Activated CD8-positive, alpha-beta memory T cell treated with anti-CD3 and anti-CD28 coated beads, Interleukin-2, amount 50 U/mL, for 1 hour (primary cell): ENCODE measurements at regions not wholly inside any gene's neighbourhood (a gene's known extent, or its start where the extent isn't known, plus 50 kb on each side); places are given as distances from the start of the nearest gene placed in this dataset.

Source experiments
- DNase-seq: peaks from one replicate; pipeline ENCODE4 v3.0.0-alpha.2; 2020; ENCODE audit errors: extremely low read depth

DNA sequence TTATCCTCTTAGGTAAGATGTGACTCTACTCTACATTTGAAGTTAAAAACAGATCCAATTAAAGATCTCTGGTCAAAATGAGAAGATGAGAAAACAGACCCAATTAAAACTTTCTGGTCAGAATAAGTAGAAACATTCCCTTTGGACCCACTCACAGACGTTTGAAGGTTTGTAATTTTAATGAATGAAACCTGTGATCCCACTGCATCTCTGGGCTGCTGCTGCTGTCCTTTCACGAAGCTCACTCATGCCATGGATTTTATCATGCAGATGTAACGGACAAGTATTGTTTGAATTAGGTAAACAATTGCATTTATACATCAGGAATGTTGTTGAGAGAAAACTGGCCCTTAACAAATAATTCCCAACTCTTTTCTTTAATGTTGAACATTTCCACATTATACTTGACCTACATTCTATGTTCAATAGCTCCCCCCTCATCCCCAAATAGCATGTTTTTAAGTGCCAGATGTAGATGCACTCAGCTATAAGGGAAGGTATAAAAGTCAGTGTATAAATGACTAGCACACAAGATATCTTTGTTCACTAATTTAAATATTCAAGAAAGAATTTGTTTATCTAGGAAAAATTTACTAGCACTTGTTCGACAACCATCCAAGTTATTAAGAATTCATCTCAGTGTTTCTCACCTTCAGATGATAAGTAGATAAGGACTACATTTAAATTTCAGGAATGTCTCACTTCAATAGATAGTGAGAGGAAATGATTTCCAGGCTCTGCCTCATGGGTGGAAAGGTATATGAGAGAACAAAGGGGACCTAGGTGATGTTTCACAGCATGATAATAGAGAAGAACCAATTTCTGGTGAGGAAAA is 202.3 kb upstream of the LMNTD1 start:
- DNase-seq, result no peak

DNA sequence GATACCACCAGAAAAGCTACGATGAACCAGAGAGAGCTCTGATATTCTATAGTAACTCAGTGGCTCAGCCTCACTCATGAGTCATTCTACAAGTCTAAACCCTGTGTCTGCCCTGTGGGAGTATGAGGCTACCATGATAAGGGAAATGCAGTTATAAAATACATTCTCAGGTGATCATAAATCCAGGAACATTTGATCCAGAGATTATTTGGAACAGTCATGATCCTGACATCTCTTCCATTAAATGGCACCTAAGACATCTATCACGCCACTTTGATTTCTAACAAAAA is 202.6 kb upstream of the RASSF8 start:
- no peak for DNase-seq

DNA sequence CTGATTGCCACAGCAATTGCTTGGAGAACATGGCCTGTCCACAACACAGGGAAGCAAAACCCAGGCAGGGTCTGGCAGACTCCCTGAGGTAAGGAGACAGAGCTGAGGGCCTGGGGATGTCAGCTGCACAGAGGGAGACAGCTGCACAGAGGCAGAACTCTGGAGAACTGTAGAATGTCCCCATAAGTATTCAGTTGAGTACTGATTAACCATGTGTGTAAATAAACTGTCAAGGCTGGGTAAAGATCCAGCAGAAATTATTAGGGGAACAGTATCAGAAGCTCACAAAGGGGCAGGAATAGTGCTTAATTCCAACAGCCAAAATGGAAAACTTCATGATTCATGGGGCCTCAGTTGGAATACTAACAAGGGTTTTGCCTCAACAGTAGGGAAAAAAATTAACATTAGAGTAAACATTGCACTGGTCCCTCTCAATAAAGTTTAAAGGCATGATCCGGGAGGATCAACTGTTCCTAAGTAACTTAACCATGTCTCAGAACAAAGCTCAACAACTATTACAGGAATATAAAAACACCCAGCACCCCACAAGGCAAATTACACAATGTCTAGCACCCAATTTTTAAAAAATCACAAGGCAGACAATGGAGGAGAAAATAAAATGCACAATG is 201.3 kb upstream of the RASSF8 start:
- no peak for DNase-seq

DNA sequence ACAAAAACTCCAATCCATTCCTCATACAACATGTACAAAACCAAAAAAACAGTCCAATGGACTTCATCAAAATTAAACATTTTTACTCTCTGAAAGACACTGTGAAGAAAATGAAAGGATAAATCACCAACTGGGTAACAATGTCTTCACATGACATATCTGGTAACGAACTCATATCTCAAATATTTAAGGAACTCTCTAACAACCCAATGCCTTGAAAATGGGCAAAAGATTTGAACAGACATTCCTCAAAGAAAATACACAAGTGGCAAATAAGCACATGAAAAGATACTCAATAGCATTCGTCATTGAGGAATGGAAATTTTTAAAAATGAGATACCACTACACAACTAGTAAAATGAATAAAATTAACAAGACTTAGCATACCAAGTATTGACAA is 198.7 kb upstream of the RASSF8 start:
- no peak for DNase-seq

DNA sequence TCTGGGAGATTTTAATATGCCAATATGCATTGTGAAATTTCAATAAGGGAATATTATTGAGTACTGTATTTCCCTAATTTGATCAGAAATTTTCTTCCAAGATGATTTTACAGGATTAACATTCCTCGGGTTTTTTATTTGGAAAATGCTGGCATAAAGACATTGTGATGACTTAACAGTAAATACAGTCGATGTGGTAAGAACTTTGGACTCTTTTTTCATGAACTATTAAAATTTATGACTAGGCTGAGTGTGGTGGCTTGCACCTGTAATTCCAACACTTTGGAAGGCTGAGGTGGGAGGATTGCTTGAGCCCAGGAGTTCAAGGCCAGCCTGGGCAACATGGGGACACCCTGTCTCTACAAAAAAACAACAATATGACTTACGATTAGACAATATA is 197.1 kb upstream of the RASSF8 start:
- DNase-seq, result no peak

DNA sequence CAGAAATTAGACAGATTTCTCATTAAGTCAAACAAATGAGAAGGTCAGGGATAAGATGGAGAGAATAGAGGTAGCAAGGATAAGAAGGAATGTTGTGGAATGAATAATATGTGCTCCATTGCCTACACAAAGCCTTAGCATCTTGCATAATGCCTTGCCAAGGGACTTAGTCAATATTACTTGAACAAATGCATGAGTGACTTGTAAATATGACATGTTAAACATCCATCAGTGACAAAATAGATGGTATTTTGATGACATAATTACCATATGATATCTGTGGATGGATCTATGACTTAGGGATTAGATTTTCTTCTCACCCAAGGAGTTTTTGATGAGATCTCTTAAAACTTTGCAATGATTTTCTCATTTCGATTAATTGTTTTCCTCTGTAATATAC is 194.1 kb upstream of the RASSF8 start:
- no peak for DNase-seq

DNA sequence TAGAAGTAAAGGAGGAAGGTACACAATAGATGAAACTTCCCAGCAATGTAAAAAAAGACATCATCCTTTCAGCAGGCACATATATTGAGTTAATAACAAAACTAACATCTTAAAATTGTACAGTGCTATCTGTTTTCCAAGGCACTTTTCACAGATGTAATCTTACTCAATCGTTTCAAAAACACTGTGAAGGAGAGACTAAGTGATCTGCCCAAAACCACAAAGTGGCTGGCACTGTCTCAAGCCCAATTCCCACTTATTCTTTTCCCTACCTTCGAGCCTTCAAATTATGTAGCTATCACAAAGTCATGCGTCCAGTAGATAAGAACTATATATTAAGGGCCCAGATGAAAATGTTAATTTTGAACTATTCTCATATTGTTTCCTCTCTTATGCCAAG is 193.6 kb upstream of the RASSF8 start:
- no peak for DNase-seq

DNA sequence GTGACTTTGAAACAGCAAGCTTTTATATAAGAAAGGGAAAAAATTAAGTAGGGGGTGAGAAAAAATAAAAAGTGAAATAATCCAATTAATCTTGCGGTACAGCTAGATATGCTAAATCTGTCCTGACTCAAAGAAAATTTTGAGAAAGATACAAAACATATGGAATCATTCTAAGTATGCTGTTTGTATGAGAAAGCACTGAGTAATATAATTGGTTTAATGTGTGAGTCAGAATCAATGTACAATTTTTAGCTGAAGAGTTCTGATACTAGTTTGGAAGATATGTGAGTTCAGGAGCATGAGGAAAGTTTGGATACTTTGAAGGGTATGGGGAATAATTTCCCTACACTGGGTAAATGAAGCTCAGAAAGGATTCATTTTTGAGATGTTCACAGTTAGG is 190.9 kb upstream of the RASSF8 start:
- no peak for DNase-seq

DNA sequence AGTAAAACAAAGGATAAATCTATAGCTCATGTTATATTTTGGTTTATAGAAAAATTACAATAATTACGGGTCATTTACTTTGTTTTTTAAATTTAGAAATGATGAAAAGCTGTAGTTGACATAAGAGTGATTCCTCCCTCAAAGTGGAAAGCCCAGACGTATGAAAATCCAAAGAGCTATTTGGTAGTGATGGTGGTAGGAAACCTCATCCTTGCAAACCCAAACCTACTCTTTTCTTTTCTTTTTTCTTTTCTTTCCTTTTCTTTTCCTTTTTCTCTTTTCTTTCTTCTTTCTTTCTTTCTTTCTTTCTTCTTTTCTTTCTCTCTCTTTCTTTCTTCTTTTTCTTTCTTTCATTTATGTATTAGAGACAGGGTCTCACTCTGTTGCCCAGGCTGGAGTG is 190.3 kb upstream of the RASSF8 start:
- no peak for DNase-seq

DNA sequence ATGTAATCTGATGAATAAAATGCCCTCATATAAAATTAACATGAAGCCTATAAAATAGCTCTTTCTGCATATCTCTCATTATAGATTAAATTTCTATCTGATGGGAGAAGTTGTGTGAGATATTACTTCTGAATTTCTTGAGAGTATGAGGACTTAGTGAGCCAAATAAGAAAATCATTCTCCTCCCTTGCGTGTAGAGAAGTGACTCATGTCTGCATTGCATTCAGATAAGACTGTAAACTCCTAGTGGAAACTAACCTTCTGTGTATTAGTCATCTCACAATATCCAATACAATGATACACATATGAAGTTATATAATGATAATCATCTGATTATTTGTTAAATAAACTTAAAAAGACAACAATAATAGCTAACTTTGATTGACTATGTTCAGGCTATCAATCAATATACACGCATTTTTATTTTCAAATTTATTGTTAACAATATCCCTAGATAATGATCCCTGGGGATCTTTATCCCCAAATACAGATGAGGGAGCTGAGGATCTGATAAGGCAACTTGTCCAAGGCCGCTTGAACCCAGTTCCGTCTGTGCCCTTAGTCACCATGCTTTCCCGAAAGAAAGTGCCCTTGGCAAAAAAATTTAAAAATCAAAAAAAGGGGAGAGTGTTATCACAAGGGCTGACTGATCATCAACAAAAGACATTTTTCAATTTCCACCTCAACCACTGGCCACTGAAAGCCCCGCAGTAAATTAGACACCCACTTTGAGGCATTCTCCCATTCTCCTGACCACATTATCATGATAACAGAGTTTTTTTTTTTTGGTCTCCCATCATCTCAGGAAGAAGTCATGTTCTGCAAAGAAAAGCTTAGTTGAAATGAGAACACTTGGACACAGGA is 189.2 kb upstream of the RASSF8 start:
- DNase-seq, result no peak

DNA sequence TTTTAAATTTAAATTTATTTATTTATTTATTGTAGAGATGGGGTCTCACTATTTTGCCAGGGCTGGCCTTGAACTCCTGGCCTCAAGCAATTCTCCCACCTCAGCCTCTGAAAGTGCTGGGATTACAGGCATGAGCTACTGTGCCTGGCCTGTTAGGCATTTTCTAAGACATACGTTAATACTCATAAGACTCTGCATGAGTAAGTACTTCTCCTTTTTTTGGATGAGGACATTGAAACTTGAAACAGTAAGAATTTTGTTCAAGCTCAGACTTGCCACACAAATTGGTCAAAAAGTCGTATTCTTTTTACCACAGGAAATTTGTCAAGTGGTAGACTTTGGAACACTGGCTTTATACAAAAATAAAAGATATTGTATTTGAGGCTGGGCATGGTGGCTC is 187.4 kb upstream of the RASSF8 start:
- no peak for DNase-seq

DNA sequence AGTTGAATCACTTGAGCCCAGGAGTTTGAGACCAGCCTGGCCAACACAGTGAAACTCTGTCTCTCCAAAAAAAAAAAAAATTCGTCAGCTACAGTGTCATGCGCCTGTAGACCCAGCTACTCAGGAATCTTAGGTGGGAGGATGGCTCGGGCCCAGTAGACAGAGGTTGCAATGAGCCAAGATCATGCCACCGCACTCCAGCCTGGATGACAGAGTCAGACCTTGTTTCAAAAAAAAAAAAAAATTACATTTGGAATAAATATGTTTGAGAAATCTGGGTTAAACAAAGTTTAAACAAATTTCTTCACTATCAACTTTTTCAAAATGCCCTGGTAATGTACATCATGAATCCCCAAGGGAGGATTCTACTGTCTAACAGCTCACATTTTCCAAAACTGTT is 187.0 kb upstream of the RASSF8 start:
- no peak for DNase-seq

DNA sequence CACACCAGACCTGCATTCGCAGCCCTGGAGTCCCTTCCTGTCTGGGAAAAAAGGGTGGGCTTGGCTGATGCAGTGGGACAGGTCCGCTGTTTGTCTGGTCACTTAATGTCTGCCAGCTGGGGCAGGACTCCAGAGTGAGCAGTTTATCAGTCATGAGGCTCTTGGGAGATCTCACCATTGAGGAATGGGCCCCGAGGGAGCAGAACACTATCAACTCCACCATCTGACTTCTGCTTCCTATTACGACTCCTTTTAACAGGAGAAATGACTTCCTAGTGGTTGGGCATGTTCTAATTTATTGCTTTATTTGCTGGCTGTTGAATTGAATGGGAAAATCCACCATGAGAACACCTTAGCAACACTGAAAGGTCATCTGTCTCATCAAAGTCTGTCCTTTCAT is 182.5 kb upstream of the RASSF8 start:
- DNase-seq, result no peak

DNA sequence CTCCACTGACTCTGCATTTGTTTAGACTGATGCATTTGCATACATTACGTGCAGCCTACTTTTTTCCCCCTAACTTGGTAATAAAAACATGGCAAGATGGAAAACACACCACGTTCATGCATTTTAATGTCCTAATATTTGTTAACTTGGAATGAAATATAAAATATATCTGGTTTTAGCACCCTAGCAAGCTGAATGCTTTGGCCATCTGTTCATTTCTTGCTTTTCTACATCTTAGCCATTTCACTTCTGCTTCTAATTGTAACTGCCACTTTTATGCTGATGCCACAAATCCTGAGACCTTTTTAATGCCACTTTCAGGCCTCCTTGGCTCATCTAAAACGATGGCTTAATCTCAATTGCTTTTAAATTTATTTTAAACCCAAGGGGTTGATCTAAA is 177.7 kb upstream of the RASSF8 start:
- DNase-seq, result no peak

DNA sequence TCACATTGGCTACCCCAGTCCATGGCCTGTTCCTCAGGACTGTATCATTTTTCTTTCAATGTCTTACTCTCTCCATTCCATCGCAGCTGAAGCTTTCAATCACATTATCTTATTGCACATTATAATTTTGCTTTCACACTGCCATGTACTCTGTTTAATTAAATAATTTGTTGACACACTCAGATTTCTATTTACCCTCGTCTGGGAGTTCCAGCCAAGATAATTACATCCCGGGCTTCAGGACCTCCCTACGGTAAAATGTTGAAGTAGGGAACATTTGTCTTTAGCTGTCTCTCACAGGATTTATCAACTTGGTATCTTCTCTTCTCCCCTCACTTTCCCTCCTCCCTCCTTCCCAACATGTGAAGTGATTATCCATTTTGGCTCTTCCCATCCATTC is 177.2 kb upstream of the RASSF8 start:
- no peak for DNase-seq

DNA sequence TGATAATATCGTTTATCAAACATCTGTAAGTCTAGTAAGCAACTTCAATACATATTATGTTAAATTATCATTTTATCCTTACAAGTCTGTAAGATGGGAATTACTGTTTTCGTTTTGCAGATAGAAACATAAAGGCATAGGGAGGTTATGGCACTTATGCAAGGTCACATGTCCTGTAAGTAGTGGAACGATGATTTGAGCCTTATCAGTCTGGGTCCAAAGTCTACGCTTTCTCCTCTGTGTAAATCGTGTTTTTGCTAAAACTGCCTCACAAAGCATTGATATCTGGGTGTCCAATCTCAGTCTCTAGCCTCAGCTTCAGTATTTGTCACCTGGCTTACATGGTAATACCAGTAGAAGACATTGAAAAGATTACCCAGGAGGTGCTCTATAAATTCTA is 174.9 kb upstream of the RASSF8 start:
- no peak for DNase-seq

DNA sequence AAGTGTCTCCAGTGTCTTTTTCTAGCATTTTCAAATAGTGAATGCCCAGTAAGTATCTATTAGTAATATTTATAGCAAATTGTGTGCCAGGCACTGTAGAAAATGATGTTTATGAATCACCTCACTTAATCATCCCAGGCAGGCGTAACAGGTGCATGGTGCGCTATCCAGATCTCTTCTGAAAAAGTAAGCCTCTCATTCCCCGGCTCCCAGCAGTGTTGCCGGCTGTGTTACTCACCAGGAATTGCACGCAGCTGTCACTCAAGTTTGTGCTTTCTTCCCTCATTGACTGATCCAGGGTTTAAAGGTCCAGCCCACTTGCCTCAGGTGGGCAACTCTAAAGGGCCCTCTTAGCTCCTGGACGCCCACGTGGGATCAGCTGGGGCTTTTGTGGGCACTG is 173.8 kb upstream of the RASSF8 start:
- no peak for DNase-seq

DNA sequence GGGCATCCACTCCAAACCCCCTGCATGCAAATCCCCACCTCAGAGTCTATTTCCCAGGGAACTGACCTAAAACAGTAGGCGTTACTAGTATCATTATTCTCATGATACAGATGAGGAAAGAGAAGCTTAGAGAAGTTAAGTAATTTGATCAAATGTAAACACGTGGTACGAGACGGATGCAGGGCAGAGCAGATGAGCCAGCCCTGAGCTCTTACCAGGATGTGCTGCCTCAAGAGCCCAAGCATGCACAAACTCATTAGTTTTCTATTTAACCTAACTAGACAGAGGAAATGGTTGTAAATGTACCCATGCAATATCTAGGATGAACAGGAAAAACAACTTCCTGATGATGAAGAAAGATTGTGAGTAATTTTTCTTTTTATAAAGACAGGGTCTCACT is 173.3 kb upstream of the RASSF8 start:
- no peak for DNase-seq

DNA sequence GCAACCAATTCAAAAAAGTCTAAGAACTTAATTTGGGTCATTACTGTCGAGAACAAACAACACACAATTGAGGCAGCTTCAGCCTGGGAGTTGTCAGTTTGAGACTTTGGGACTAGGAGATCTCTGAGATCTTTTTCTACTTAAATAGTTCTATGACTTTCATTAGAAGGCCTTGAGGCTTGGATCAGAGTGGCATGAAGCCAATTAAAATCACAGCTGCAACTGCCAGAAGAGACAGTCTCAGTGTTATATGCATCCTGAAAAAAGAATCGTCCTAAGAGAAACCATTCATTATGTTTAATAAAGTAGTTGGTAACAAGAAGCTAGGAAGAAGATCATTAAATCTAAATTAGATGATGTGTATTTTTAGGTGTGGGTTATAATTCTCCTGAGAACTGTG is 170.8 kb upstream of the RASSF8 start:
- no peak for DNase-seq

DNA sequence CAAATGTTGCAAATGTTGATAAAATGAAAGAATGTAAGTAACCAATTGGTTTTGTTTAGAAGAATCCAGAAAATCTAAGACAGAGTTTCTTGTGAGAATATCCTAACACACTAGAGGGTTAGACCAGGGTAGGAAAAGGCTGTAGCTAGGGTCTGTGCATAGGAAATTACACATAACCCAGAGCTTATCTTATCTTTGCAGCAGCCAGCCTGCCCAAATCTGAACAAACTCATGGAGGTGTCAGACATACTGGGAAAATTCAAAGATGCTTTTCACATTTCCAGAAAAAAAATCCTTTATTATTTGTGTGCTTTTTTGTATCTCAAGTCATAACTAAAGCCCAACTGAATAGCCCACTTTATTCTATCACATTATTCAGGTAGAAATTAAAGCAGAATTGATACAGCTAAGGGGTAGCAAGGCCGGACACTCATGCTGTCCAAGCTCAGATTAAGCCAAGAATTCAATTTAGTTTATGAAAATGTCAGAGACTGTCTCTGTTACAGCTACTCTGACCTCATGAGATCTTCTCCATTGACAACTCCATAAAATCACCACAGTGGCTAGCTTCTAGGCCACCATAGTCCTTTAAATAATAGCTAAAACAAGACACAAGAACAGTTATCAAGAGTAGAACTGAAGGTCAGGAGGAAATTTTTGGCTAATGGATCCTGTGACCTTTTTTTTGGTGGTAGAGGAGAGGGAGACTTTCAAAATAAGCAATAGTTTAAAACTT is 169.6 kb upstream of the RASSF8 start:
- DNase-seq, result no peak

DNA sequence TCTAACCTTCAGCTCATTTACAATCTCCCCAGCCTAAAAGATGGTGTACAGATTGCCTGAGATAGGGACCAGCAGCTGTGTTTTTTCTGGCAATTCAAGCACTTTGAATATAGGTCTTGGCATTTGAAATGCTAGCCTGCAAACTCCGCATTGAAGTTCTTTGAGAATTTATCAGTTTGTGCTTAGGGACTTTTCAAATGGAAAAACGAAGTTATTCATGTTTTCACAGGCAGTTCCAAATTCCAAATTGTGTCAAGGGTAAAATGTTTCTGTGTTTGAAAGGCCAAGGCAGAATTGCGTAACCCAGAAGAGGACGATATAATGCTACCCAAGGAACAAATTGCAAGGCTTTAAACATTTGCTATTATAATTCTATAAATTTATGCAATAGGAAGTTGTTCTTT is 168.9 kb upstream of the RASSF8 start:
- no peak for DNase-seq

DNA sequence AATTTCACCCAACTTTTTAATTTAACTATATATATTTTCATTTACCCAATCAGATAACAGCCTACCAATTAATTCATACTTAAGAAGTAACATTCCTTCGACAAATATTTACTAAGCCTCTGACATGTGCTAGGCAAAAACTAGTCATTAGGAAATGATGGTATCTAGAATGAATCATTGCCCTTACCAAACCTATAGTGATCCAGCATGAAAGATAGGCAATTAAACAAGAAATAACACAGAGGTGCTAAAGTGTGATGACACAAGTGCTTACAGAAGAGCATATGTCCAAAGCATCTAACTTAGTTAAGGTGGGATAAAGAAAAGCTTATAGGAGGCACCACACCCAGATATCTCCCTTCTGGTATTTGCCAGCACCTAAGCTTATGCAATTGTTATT is 166.5 kb upstream of the RASSF8 start:
- DNase-seq, result no peak
